Thoracic aorta (tissue), 2 donors: ENCODE measurements at regions not wholly inside any gene's neighbourhood (a gene's known extent, or its start where the extent isn't known, plus 50 kb on each side); places are given as distances from the start of the nearest gene placed in this dataset.
"Not testable (repeated sequence)": the region's sequence is repeated elsewhere in the genome, so short reads cannot be mapped to it uniquely, and the experiment has no call there.

Source experiments
- ATAC-seq: fragments of 150-250 bp; one replicate; pipeline ENCODE4 v1.8.0; 2017; ENCODE audit warnings: low read depth; ENCODE audit not compliant: insufficient number of reproducible peaks, low FRiP score
- DNase-seq: peaks from one replicate; pipeline ENCODE4 v3.0.0-alpha.2; 2020; ENCODE audit warnings: low spot score
- H3K27ac ChIP-seq, 2 donors: fragments of 200-600 bp; sonication (generic); 1 replicate in 1 of 2; 2 replicates in 1 of 2; pipeline ENCODE4 v1.5.1; 2016; ENCODE audit warnings: mild to moderate bottlenecking in 2 of 2, moderate library complexity in 2 of 2
- H3K27me3 ChIP-seq: fragments of 200-600 bp; sonication (generic); replicated peaks from 2 replicates; pipeline ENCODE4 v1.6.0; 2016; ENCODE audit warnings: mild to moderate bottlenecking; ENCODE audit not compliant: insufficient read depth
- H3K36me3 ChIP-seq: fragments of 200-600 bp; sonication (generic); one replicate; pipeline ENCODE4 v1.5.1; 2016
- H3K4me1 ChIP-seq, 2 donors: fragments of 200-600 bp; sonication (generic); 1 replicate in 1 of 2; 2 replicates in 1 of 2; pipeline versions ENCODE4 v1.5.1 to v1.6.0; 2016; ENCODE audit warnings: low read depth in 2 of 2, mild to moderate bottlenecking in 1 of 2; ENCODE audit not compliant: control insufficient read depth in 1 of 2
- H3K4me3 ChIP-seq: fragments of 200-600 bp; sonication (generic); 2 replicates; pipeline ENCODE4 v1.5.1; 2016; ENCODE audit warnings: mild to moderate bottlenecking
- H3K9me3 ChIP-seq: fragments of 200-600 bp; sonication (generic); 2 replicates; pipeline ENCODE4 v1.5.1; 2016
- TF ChIP-seq, protein P1 (sequence below): fragments of 200-600 bp; sonication (generic); IDR thresholded peaks from one replicate; pipeline ENCODE4 v1.5.1; 2019; ENCODE audit warnings: antibody characterized with exemption

DNA sequence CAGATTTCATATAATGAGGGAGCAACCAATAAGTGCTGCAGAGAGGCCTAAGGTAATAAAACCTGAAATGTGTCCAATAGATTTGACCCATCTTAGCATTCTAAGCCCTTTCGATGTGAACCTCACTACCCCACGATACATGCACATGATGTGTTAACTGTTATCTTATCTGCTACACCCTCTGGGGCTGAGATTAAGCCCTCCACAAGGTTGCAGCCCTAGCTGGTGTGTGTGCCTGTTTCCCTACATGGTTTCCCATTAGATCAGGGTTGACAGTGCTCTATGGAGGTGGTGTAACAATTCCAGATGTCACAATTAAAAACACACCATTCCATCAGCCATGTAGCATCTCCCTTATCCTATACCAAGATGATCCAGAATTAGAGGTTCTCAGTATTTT is 68.9 kb upstream of the THSD7B start:
- DNase-seq: no peak
- no peak for ATAC-seq
- Histone ChIP-seq H3K4me1 (no peaks in the 10 kb centered on the region), H3K27ac (no peak overlapping the region), H3K4me3 (no peak overlapping the region), H3K9me3 (peaks cover under 1% of the 10 kb centered on the region), H3K27me3 (no peaks in the 10 kb centered on the region), H3K36me3 (no peaks in the 10 kb centered on the region)
- TF ChIP-seq, protein P1, sequence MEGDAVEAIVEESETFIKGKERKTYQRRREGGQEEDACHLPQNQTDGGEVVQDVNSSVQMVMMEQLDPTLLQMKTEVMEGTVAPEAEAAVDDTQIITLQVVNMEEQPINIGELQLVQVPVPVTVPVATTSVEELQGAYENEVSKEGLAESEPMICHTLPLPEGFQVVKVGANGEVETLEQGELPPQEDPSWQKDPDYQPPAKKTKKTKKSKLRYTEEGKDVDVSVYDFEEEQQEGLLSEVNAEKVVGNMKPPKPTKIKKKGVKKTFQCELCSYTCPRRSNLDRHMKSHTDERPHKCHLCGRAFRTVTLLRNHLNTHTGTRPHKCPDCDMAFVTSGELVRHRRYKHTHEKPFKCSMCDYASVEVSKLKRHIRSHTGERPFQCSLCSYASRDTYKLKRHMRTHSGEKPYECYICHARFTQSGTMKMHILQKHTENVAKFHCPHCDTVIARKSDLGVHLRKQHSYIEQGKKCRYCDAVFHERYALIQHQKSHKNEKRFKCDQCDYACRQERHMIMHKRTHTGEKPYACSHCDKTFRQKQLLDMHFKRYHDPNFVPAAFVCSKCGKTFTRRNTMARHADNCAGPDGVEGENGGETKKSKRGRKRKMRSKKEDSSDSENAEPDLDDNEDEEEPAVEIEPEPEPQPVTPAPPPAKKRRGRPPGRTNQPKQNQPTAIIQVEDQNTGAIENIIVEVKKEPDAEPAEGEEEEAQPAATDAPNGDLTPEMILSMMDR: no peak

DNA sequence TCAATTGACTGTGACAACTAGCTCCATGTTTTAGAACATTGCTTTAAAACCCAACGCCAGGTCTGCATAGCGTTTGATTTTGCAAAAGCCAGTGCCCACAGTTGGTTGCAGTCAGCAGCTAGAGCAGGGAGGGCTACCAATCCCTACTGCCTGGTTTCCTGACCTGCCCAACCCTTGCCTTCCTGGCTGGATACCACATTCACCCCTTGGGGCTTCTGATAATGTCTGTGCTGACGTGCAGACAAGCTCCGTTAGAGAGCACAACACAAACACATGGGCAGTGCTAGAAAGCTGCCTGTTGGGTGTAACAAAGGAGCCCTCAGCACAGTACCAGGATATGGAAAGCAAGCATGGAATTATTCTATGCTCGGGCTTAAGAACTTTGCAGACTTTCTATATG is 71.4 kb upstream of the THSD7B start:
- no peaks in the 10 kb centered on the region for H3K27me3 ChIP-seq
- ATAC-seq: no peak
- TF ChIP-seq, protein P1: no peak

DNA sequence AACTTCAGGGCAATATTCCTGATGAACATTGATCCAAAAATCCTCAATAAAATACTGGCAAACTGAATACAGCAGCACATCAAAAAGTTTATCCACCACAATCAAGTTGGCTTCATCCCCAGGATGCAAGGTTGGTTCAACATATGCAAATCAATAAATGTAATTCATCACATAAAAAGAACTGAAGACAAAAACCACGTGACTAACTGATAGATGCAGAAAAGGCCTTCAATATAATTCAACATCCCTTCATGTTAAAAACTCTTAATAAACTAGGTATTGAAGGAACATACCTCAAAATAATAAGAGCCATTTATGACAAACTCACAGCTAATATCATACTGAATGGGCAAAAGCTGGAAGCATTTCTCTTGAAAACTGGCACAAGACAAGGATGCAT is 85.3 kb upstream of the THSD7B start:
- DNase-seq, H3K36me3 ChIP-seq, H3K4me1 ChIP-seq, H3K27me3 ChIP-seq, H3K27ac ChIP-seq, H3K9me3 ChIP-seq, H3K4me3 ChIP-seq, ATAC-seq: not testable (repeated sequence)

More for the DNA sequence above, 71.4 kb upstream of the THSD7B start:
- no peak overlapping the region for H3K4me3 ChIP-seq
- H3K27ac ChIP-seq: no peak overlapping the region
- no peaks in the 10 kb centered on the region for H3K36me3 ChIP-seq
- DNase-seq: no peak
- no peaks in the 10 kb centered on the region for H3K9me3 ChIP-seq
- no peaks in the 10 kb centered on the region for H3K4me1 ChIP-seq

DNA sequence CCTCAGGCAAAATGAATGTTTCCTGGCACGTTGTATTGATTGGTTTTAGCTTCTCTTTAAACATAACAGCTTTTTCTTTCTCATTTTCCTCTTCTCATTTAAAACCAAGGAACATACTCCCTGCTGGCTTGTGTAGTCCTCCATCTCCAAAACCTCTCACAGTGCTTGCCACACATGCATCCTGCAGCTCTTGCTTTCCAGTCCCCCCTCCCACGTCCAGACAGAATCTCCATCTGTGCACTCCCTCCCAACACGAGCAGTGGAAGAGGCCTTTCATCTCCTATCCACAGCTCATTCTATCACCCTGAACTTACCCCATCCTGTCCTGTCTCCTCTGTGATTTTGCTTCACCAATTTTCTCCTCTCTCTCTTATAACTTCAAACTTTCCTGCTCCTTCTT is 99.6 kb upstream of the THSD7B start:
- Histone ChIP-seq H3K27me3 (no peaks in the 10 kb centered on the region), H3K27ac (no peak overlapping the region), H3K9me3 (no peaks in the 10 kb centered on the region), H3K4me3 (no peak overlapping the region), H3K36me3 (no peaks in the 10 kb centered on the region), H3K4me1 (no peaks in the 10 kb centered on the region)
- ATAC-seq (no peak), DNase-seq (no peak)
- TF ChIP-seq, protein P1: no peak

DNA sequence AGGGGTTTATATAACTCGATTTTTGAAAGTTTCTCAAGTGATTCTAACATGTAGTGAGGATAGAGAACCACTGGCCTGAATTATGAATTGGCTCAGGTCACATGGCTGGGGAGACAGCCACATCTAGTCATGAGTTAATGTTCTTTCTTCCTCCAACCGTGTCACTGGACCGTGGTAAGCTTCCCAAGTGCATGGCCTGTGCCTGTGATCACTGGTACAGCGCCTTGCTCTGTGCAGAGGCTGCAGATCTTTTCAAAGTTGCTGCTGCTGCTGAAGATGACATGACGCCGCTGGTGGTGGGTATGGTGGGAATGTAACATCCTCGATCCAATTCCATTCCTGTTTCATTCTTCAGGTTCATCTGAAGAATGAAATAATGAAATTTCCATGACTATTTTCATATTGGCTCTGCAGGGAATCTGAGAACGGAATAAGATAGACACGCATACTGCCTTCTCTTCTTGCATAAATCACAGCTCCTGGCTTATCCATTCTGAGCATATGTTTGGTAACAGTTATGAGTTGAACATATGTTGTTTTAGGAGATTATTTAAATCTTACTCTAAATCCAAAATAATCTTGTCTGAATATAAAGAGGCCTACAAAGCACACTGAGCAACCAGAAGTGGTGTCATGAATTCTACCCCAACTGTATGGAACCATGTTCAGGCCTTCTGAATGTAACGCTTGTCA is 100.5 kb upstream of the THSD7B start:
- no peak overlapping the region for H3K4me3 ChIP-seq
- no peak for ATAC-seq
- DNase-seq: no peak
- H3K36me3 ChIP-seq: no peaks in the 10 kb centered on the region
- no peak overlapping the region for H3K27ac ChIP-seq
- H3K4me1 ChIP-seq: no peaks in the 10 kb centered on the region
- no peaks in the 10 kb centered on the region for H3K27me3 ChIP-seq
- TF ChIP-seq, protein P1: no peak
- no peaks in the 10 kb centered on the region for H3K9me3 ChIP-seq

DNA sequence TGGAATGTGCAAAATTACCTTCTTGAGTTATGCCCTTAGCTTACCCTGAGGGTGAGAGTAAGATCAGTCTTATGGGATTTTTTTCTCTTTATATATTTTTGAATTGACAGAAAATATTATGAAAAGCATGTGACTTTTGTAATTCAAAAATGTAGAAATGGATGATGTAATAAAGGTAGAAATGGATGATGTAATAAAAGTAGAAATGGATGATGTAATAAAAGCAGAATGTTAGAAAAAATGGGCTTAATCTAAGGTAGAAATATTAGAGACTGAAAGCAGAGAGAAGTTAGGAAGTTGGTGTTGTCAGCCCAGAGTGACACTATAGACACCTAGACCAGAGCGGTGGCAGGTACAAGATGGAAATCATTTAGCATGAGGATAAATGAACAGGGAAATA is 107.1 kb upstream of the THSD7B start:
- DNase-seq (no peak), ATAC-seq (no peak)
- H3K4me1 ChIP-seq: peaks cover 10 to 19% of the 10 kb centered on the region in 2 donors
- H3K36me3 ChIP-seq: no peaks in the 10 kb centered on the region
- no peaks in the 10 kb centered on the region for H3K9me3 ChIP-seq
- TF ChIP-seq, protein P1: no peak
- H3K27ac ChIP-seq: no peak overlapping the region
- H3K4me3 ChIP-seq: no peak overlapping the region
- H3K27me3 ChIP-seq: no peaks in the 10 kb centered on the region
